ENCODE measurements at regions not wholly inside any gene's neighbourhood (a gene's known extent, or its start where the extent isn't known, plus 50 kb on each side); places are given as distances from the start of the nearest gene placed in this dataset.

GRCh38 chr1:30437059-30437576 lies 286.3 kb downstream of the MATN1 start:
- TF ChIP-seq ARNT (IDR thresholded peaks at IDR 0.05) (no peak), BHLHE40 (IDR thresholded peaks at IDR 0.05; ENCODE audit: borderline replicate concordance) (no peak), TARDBP (IDR thresholded peaks at IDR 0.05) (no peak), FOXA1 (IDR thresholded peaks at IDR 0.05) (no peak)
